ENCODE measurements at regions not wholly inside any gene's neighbourhood (a gene's known extent, or its start where the extent isn't known, plus 50 kb on each side); places are given as distances from the start of the nearest gene placed in this dataset.
"Not testable (repeated sequence)": the region's sequence is repeated elsewhere in the genome, so short reads cannot be mapped to it uniquely, and the experiment has no call there.

DNA sequence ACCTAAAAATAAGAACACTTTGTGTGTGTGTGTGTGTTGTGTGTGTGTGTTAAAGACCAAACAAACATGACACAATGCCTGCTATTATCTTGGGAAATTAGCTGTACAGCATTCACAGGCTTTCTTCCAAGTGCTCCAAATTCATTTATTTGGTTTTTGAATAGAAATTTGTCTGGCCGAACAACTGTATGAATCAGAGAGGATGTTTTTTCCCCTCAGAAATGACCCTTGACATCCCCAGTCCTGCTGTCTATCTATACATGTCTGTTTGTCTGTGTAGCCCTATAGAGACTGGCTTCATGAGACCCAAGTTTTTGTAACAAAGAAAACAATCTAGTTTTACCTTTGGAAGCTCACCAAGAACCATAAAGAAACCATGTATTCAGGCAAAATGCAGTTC, 549.8 kb downstream of the NSUN3 start:
- DNase-seq: no peak

DNA sequence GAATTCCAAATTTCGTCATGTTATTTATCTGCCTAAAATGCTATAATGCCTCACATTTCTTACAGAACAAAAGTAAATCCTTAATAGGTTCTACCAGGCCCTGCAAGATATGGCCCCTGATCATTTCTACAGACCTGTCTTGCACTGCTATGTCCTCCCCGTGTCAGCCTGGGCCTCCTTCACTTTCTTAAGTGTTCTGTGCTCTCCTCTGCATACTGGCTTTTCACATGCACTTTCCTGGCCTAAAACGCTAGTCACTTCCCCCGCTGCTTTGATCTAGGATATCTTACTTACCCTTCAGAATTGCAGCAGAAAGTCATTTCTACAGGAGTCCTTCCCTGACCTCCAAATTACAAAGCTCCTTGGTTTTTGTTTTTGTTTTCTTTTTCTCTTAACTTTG, 551.3 kb downstream of the NSUN3 start:
- DNase-seq: no peak

DNA sequence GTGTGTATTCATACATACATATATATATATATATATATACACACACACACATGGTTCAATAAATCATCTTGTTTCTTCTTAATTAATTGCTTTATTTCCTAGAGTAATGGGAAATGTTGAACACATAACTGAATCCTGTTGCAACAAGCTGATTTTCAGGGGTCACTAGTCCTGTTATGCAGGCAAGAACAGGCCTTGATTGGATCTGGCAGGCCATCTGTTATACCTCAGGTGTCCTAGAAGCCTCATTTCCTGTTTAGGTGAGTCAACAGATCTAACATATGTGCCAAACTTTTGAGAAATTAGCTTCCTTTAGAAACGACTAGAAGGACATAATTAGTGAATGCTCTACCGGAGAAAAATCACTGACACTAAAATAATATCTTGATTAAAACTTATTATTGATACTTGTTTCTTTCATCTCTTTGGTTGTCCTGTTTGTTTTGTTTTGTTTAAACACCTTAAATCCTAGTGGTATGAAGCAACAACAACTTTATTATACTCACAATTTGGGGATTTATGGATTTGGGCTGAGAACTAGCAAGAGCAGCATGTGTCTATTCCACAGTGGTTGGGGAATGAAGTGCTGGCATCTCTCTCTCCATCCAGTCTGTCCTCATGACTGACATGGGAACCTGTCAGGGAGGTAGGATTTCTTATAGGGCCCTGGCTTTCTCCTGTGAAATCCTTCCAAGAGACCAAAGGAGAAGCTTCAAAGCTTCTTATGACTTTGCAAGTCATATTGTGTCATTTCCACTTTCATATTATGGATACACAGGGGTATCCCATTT, 552.6 kb downstream of the NSUN3 start:
- no peak for DNase-seq

DNA sequence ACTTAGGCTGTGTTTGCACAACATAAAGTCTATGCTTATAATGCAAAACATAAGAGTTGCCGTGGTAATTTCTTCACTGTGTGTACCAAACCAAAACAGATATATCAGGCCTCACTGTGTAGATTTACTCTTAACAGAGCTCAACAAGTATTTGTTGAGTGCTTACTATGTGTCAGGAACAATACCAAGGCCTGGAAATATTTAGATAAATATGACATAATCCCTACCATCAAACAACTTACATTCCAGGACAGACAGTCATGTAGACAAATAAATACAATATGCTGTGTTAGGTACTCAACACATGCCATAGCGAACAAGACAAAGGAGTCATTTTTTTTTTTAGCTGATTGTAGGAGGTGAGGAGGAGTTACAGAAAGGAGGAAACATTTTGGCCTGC, 554.0 kb downstream of the NSUN3 start:
- no peak for DNase-seq

DNA sequence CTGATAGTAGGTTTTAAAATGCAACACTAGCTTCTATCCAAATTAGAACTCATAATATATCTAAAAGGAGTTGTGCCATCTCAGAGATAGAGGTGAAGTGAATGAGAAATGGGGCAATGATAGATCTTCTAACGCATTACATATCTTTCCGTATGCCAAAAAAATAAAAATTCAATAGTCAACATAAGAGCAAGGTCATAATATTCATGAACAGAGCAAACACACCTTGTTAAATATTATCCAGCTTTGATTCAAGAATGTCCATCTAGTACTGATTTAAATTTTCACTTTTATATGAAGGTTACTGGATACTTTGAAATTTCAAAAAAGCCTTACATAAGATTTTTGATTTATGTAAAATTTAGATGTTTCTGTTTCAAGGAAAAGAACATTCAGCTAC, 554.5 kb downstream of the NSUN3 start:
- DNase-seq: no peak

DNA sequence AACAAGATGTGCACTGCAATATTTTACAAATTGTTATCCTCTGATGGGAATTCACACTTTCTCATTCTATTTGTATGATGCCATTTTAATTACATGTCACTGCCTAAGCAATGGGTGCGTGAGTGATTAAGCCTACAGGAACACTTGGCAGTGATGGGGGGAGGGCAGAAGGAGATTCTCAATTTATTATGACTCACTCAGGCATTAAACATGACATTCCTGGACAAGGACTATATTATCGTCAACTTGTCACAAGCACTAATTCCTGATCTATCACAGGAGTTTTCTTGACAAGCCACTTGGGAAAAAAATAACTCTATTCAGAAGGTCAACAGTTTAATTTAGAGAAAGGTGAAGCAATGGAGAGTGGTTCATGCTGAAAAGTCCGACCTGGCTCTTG, 556.8 kb downstream of the NSUN3 start:
- no peak for DNase-seq

GRCh38 chr3:94626573-94626972, 563.7 kb downstream of the NSUN3 start:
- no peak for DNase-seq

DNA sequence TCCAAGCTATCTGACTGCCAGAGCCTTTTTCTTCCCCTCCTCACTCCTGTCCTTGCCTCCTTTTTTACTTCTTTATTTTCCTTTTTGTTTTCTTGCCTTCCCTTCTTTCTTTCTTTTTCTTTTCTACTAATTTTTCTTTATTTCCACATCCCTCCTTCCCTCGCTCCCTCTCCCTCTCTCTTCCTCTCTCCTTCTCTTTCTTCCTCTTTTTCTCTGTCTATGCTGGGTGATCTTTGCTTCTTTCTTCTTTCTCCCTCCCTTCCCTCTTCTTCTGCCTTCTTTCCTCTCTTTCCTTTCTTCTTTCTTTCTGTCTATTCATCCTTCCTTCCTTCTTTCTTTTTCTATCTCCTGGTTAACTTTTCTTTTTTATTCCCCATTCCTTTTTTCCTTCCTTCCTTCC, 564.8 kb downstream of the NSUN3 start:
- DNase-seq: no peak

DNA sequence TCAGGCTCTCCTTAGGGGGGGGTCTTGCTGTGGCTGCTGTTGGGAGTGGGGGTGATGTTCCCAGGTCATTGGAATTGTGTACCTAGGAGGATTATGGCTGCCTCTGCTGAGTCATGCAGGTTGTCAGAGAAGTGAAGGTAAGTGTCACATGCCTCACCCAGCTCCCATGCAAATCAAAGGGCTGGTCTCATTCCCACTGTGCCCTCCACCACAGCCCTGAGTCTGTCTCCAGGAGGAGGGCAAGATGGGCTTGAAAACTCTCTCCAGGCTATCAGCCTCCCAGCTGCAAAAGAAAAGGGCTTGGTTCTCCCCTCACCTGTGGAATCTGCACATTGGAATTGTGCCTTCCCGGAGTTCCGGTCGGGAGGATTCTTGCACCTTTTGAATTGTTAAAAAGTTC, 580.5 kb downstream of the NSUN3 start:
- DNase-seq: no peak

- DNase-seq: no peak
Measured at GRCh38 chr3:94645790-94646189, 582.9 kb downstream of the NSUN3 start.

DNA sequence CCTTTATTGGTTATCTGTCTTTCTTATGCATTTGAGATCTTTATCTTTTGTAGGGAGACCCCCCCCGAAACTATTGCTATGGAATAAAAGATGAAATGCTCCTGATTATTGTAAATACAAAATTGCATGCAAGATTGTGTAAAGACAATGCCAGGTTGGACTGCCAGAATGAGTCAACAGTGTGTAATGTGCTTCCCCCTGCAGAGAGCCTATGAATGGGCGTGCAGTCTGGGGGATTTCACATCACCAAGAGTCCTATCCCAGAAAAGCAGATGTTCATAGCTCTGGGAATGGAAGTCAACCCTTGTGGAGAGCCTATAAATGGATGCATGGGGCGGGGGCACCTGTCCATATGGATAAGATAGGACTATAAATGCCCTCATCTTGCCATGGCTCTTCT, 584.3 kb downstream of the NSUN3 start:
- DNase-seq: no peak

GRCh38 chr3:94648270-94649180, 585.7 kb downstream of the NSUN3 start:
- not testable (repeated sequence) for DNase-seq

DNA sequence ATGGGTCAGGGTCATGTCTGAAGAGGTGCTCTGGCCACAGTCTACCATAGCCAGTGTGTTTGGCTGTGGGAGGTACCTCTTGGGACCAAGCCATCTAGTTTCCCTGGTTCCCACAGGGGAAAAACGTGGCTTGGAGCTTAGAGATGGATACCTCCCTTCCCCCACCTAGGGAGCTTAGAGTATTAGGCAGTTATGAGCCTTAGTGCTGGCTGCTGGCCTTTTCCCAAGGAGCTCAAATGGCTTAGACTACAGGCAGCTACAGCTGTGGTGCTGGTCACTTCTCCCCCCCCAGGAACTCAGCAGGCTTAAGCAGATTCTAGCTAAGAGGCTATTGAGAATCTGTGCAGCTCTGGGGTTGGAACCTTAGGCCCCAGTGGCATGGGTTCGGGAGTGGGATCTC, 591.2 kb downstream of the NSUN3 start:
- no peak for DNase-seq

DNA sequence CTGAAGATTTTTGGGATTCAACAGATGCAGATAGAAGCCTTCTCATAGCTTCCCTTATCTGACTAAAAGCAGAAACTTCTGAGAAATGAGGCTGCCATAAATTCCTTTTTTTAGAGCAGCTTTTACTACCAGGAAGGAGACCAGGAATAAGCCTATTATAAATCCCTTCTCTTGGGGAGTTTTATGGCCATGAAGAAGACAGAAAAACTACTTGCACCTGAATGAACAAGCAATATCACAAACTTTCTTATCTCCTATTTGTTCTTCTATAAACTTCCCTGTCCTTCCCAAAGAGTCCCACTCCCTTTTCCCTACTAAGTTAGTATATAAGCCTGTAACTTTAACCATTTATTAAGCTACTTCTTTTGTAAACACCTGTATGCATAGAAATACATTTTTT, 603.1 kb downstream of the NSUN3 start:
- DNase-seq: no peak

DNA sequence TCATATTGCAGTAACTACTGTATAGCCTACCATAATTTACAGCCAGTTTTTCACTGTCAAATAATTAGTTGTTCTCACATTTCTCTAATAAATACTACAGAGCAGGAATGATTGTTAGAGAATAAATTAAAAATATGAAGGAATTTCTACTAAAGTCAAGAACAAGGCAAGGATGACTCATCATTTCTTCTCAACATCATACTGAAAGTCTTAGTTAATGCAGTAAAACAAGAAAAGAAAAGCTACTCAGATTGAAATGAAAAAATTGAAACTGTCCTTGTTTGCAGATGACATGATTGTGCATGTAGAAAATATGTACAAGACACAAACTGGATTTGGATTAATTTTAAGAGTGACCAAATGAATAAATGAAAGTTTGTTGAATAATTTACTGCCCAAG, 608.2 kb downstream of the NSUN3 start:
- DNase-seq: no peak

DNA sequence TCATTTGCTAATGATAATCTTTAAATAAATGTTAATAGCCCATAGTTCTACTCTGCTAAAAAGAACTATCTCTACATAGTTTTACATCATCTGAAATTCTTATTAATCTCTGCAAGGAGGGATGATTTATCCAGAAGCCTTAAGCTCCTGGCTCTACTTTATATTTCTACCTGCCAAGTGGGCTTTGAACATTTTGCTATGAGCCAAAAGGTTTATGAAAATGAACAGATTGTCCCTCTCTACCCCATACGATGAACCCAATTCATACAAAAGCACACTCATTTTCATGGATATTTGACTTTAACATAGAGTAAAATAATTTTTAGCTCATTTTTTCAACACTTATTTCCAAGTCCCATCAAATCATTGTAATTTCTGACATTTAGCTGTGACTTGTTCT, 611.0 kb downstream of the NSUN3 start:
- no peak for DNase-seq

GRCh38 chr3:94686208-94686607, 623.3 kb downstream of the NSUN3 start:
- DNase-seq: no peak

- DNase-seq: no peak
Measured at GRCh38 chr3:94693997-94694640, 631.3 kb downstream of the NSUN3 start.

DNA sequence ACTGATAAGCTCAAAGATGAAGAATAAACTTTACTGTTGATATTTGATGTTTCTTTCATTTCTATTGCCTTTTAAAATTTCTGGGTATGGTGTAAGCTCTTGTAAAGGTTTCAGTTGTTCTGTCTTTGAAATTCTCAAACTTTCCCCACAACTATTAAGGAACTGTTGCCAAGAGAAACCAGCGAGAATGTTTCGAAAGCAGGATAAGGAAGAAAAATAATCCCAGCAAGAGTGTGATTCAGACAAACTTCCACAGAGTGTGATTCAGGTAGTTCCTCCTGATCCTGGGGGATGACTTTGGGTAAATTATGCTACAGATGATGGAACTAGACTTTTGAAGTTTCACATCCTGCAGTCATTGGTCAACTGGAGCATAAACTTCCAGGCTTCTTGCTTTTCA, 632.0 kb downstream of the NSUN3 start:
- DNase-seq: no peak

- DNase-seq: no peak
Measured at GRCh38 chr3:94704467-94704866, 641.6 kb downstream of the NSUN3 start.

DNA sequence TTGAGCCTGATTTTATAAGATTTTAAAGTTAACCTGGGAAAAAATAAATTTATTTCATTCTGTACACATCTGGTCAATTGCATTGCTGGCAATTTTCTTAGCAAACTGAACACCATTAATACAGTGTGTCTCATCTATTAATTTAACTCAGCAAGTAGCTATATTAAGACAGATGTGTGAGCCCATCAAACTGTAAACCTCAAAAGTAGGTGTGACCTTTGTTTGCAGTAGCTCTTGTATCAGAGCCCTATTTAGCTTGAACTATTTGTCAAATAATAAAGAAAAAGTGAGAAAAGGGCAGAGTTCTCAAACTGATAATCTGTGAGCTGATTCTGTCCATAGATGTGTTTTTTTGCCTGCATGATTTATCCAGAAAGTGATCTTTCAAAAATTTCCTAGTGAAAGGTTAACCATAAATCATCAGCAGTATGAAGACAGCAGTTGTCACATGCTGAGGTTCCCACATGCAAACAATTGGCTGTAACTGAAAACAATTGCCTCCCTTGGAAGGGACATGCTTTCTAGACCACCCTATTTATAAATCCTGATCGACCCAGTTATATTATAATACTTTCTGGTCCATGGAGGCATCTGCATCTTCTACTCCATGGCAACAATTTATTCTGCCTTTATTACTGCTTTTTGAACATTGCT, 646.5 kb downstream of the NSUN3 start:
- no peak for DNase-seq

- no peak for DNase-seq
Measured at GRCh38 chr3:94714194-94714593, 651.3 kb downstream of the NSUN3 start.

GRCh38 chr3:94716326-94717018, 653.6 kb downstream of the NSUN3 start:
- DNase-seq: no peak

Measured in activated CD8-positive, alpha-beta memory T cell treated with anti-CD3 and anti-CD28 coated beads, Interleukin-2, amount 50 U/mL, for 48 hours (primary cell).